DMS114 treated with DMSO at 0.1 percent for 48 hours (cell line): ENCODE measurements at regions not wholly inside any gene's neighbourhood (a gene's known extent, or its start where the extent isn't known, plus 50 kb on each side); places are given as distances from the start of the nearest gene placed in this dataset.
A peak's percentile ranks its signal among the peaks of the same experiment; 100 is the strongest.
"Not testable (repeated sequence)": the region's sequence is repeated elsewhere in the genome, so short reads cannot be mapped to it uniquely, and the experiment has no call there.

Experiments used
- DNase-seq: peaks from one replicate; lab custom pipeline; 2025; ENCODE audit not compliant: unreplicated experiment; lab: John Stamatoyannopoulos, UW

DNA sequence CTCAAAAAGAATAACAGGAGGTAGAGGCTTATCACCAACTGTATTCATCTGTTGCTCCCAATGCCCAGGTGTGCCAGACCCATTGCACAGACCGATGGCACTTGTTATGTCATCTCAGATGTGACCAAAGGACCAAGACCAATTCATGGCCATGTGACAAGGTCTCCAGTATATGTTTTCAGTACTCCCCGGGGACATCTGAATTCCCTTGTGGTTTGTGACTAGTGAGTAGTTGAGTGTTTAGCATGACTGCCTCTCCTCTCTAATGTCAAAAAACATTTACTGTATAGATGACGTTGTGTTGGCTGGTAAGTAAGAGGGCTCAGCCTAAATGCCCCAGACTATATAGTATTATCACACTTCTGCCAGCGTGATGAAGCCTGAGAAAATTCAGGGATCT, 202.1 kb upstream of the SMIM30 start:
- no peak for DNase-seq

DNA sequence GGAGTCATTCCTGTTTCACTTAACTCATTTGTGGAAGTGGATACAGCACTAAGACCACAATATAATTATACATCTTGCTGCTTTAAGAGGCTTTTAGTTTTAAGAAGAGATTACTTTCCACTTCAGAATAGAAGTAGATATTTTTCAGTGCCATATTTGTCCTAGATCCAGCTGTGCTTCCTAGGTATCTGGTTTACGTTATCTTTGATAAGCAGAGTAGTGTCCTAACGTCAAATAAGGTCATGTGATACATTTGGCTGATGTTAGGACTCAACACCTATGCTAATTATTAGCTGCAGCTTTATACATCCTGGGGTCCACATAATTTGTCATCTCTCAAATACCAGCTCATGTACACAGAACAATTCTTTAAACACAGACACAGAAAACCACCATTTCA, 196.2 kb upstream of the SMIM30 start:
- DNase-seq, result no peak

DNA sequence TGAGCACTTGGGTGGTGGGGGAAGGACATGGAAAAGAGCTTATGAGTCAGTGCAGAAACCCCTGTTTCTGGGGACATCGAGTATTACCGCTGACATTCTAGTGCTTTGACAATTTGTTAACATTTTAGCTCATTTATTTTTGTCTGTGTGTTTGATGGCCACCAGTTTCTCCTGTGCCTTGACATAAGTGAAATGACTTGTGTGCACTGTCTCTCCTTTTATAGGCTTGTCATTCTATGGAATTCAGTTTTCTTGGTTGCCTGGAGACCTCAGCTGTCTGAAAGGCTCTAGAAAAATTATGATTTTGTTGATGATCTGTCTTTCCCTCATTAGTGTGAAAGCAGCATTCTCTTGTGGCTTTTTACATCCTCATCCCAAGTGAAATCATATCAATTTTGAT, 190.0 kb upstream of the SMIM30 start:
- DNase-seq, result no peak

DNA sequence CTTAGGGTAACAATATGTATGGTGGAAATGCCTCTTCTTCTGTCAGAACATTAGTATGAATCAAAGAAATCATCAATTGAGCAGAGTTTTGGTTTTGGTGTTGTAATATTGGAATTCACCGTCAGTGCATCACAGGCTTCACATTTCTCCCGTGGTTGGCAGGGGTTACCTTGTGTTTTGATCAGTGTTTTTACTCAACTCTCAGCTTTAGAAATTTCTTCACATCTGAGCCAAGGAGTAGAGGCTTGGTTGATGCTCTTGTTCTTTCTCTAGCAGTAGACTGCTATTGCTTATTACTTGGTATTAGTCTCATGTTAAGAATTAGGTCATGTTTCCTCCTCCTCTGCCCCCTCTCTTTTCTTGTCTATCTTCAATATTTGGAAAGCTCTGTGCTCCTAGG, 188.8 kb upstream of the SMIM30 start:
- no peak for DNase-seq

DNA sequence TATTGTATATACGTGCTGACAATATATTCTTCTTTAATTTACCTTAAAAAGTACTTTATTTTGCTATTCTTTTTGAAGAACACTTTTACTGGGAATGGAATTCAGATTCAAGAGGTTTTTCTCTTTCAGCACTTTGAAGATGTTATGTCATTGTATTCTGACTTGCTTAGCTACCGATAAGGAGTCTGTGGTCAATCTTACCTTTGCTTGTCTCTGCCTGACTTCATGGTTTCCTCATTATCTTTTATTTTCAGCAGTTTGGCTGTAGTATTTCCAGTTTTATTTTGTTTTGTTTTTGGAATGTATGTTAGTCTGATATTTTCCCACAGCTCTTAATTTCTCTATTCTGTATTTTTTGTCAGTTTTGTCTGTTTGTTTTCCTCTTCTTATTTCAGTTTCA, 187.9 kb upstream of the SMIM30 start:
- DNase-seq, result no peak

DNA sequence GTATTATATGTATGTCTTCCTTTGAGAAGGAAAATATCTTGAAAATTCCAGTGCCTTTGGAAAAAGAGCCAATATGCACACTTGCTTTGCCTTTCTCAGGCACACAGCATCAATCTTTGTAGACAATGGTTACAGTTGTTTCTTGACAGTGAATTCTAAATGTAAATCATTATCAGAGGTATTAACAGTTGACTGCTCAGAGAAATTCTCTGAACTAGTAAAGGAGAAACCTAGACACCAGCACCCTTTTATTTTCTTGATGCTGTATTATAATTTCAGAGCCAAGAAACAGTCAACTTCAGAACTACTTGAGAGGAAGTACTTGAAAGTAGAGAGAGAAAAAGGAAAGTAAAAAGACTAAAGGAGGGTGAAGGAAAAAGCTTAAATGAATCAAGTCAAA, 185.8 kb upstream of the SMIM30 start:
- DNase-seq, result no peak

DNA sequence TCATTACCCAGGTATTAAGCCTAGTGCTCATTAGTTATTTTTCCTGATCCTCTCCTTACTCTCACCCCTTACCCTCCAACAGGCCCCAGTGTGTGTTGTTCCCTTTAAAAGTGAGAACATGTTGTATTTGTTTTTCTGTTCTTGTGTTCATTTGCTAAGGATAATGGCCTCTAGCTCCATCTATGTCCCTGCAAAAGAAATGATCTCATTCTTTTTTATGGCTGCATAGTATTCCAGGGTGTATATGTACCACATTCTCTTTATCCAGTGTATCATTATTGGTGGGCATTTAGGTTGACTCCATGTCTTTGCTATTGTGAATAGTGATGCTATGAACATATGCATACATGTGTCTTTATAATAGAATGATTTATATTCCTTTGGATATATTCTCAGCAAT, 185.0 kb upstream of the SMIM30 start:
- DNase-seq, result not testable (repeated sequence)

DNA sequence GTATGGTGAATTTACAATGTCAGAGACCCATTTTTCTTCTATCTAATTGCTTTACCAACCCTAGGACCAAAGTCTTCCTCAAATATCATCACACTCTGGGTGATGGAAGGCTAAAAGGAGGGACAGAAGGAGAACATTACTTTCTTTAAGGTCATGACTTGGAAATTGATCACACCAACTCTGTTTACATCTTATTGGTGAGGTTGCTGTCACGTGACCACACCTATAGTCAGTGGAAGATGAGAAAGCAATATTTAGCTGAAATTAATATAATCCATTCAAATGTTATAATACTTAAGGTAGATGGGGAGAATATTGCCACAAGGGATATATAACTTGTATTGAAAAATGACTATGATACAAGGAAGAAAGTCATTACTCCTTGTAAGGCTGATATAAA, 183.6 kb upstream of the SMIM30 start:
- no peak for DNase-seq

DNA sequence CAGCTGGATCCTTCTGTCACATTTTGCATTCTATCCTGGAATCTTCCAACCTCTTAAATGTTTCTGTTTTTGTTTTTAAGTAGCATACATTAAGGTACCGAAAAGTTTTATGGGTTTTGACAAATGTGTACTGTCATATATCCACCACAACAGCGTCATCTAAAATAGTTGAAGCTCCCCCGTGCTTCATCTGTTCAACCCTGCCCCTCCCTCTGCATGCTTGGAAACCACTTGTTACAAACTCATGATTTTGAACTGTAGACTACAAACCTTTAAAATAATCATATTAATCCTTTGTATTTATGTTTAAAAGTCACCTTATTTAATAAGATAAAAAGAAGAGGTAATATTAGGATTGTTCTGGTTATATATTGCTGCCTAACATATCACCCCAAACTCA, 182.8 kb upstream of the SMIM30 start:
- no peak for DNase-seq

DNA sequence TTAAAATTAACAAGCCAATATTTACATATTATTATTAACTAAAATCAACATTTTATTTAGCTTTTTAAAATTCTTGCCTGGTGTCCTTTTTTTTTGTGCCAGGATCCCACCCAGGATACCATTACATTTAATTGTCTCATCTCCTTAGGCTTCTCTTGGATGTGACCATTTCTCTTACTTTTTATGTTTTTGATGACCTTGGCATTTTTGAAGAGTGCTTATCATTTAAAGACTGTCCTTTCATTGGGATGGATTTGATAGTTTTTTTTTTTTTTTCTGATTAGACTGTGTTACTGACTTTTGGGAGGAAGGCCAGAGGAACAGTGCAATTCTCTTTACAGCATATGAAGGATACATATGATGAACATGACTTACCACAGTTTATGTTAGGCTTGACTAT, 181.4 kb upstream of the SMIM30 start:
- DNase-seq, result no peak

DNA sequence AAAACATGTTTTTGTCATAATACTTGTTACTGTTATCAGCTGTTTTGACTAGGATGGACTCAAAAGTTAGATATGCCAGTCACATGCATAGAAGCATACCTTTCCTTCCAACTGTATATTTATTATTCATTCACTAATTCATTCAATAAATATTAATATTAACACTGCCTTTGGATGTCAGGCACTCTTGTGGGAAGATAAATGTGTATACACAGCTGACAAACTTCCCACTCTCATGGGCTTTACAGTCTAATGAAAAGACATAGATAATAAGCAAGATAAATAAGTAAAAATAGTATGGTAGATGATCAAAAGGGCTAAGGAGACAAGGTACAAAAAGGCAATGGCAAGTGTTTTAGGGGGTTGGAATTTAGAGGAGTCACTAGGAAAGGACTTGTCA, 180.1 kb upstream of the SMIM30 start:
- no peak for DNase-seq

DNA sequence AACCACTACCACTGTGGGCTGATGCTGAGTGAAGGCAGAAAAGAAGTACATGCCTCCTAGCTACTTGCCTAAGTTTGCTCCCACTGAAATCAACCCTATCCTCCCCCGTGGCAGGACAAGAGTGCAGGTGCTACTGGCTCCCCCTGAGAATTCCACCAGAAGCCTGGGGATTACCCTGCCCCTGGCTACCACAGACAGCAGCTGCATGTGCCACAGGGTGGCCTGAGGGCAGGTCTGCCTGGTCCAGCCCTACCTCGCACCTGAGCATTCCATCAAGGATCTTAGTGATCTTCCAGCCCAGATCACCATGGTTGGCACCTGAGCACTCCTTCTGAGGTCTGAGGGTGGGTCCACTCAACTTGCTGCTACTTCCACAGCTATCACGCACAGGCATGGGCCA, 176.4 kb upstream of the SMIM30 start:
- no peak for DNase-seq

DNA sequence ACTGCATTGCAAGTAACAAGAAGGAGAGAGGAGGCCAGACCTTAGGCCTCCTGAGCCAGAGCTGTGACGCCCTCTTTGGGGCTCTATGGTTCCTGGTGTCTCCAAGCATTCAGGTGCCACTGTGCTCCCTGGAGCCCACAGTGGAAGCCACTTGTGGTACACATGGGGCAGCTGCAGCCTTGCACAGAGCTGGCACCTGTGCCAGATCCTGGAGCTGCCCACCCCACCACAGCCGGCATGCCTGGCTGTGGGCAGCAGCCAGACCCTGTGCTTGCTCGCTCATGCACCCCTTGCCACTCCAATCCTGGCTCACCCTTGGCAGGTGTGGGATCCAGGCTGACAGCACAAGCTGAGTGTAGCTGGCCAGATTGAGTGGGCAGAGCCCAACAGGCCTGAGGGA, 173.8 kb upstream of the SMIM30 start:
- no peak for DNase-seq

DNA sequence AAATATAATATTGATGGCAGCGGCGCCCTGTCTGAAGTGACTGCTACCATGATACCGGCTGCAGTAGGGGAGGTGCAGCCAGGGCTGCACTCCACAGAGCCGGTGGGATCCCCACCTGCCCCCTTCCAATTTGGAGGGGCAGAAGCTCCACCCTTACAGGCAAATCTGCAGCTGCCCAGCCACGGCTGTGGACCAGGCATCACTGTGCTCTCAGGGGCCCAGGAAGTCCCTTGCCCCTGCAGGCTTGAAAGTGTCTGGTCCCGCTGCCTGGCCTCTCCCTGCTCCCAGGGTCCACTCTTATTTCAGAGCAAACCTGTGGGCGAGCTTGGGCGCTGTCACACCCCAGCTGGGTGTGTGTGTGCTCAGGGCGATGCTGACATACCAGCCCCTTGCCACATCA, 172.7 kb upstream of the SMIM30 start:
- no peak for DNase-seq

DNA sequence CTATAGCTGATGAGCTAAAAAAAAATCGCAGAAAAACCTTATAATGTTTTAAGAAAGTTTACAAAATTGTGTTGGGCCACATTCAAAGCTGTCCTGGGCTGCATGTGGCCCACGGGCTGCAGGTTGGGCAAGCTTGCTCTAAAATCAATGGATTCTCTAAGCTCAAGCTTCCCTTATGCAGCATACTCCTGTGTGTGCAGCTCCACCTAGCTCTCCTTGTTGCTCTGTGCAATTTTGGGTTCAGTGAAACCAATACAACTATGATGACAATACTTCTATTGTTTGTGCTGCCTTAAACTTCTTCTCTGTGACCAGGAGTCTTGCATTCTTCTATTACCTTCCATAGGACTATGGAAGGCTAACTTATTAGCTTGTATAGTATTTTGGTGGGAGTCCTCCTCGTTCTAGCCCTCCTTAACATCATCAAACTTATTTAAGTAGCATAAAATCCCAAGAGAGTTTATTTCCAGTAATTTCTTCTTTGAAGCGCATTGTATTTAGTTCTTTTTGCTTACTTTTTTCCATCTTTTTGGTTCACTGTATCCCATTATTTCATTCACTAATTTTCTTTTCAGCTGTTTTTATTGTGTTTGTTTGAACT, 170.9 kb upstream of the SMIM30 start:
- peak; percentile 47 for DNase-seq

DNA sequence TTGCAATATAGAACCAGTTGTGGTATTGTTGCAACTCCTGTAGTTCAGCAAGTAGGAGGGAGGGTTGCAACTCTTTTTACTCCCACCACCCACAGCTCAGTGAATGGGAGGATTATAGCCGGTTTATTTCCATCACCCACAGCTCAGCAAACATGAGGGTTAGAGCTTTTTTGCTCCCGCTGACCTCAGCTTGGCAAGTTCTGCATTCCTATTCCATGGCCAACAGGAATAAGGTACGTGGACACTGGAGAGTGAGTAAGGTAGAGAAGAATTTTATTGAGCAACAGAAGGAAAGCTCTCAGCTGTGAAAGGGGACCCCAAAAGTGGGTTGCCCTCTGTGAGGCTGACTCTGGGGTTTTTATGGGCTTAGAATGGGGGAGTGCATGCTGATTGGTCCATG, 167.1 kb upstream of the SMIM30 start:
- DNase-seq, result no peak

DNA sequence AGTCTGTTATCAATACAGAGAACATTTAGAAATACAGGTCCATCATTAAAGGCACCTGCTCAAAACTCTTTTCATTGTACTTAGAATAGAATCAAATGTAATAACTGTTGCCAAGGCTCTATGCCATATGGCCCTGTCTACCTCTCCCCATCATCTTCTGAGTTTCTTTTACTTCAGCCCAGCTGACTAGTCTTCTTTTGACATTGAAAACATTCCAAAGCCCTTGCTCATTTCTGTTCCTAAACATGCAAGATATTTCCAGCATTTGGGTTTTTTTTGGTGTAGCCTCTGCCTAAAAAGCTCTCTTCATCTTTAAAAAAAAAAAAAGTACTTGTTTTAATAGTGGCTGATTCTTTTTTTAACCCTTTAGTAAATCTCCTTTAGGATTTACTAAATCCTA, 165.5 kb upstream of the SMIM30 start:
- no peak for DNase-seq

DNA sequence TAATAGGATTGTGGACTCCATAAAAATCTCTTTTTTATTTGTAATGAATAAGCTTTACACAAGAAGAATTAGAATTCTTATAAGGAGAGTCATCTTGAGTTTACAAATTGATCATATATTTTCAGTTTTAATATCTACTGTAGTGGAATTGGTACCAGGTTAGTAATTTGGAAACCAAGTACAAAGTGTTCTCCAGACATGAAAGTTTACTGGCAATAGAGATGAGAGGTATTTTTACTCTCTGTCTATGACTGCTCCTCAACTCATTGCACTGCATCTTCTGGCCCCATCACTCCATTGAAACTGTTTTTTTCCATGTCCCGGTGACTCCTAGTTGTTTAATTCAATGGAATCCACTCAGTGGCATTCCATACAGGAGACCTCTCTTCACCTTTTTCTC, 164.5 kb upstream of the SMIM30 start:
- DNase-seq, result no peak

DNA sequence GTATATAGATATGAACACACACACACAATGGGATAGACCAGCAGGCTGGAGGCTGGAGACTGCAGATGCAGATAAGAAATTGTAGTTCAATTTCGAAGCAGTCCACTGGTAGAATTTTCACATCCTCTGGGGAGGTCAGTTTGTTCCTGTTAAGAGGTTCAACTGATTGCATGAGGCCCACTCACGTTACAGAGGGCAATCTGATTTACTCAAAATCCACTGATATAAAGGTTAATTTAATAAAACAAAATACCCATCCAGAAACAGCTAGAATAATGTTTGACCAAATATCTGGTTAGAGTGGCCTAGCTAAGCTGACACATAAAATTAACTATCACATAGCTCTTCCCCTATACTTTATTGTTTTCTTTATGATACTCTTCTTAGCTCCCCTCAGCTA, 162.9 kb upstream of the SMIM30 start:
- DNase-seq, result no peak

DNA sequence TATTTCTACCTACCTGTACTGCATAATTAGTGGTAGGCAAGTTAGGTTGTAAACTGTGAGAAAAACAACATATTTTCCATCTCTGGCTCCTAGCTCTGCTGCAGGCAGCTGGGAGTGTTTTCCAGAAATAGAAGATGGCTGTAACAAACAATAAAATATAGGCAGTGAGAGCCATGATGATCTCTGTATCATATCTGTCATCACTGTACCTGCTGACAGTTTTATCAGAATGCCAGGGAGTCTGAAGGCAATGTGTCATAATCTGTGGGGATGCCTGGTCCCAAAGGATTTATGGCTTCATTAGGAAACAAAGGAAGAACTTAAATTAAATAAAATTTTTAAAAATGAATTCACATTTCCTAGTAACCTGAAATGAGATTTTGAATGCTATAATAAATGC, 160.9 kb upstream of the SMIM30 start:
- no peak for DNase-seq

DNA sequence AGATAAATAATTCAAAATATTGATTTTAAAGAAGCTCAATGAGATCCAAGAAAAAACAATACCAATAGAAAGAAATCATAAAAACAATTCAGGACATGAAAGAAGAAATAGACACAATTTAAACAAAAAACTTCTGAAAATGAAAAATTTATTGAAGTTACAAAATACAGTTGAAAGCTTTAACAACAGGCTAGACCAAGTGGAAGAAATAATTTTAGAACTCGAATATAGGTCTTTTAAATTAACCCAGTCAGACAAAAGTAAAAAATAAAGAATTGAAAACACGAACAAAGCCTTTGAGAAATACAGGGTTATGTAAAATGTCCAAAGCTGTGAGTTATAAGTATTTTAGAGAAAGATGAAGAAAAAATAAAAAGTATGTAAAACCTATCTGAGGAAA, 152.4 kb upstream of the SMIM30 start:
- DNase-seq, result no peak

DNA sequence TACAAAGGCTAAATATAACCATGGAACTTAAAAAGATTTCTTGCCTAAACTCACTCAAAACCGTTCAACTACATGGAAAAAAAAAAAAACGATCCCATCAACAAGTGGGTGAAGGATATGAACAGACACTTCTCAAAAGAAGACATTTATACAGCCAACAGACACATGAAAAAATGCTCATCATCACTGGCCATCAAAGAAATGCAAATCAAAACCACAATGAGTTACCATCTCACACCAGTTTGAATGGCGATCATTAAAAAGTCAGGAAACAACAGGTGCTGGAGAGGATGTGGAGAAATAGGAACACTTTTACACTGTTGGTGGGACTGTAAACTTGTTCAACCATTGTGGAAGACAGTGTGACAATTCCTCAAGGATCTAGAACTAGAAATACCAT, 151.2 kb upstream of the SMIM30 start:
- DNase-seq, result not testable (repeated sequence)

DNA sequence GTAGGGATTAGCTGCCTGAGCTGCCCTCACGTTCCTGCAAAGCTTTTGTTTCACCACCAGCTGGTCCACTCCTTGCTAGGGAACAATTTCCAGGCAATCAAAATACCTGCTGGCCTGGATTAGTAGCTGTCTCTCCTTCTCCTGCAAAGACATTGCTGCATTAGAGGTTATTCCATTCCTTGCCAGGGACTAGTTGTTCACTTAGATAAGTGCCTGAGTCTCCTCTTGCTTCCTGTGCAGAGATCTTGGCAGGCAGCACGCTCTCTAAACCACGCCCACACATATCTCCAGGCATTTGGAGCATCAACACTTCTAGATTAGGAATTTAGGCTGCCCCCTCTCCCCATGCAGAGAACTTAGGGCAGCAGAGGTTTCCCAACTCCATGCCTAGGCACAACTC, 150.4 kb upstream of the SMIM30 start:
- no peak for DNase-seq

DNA sequence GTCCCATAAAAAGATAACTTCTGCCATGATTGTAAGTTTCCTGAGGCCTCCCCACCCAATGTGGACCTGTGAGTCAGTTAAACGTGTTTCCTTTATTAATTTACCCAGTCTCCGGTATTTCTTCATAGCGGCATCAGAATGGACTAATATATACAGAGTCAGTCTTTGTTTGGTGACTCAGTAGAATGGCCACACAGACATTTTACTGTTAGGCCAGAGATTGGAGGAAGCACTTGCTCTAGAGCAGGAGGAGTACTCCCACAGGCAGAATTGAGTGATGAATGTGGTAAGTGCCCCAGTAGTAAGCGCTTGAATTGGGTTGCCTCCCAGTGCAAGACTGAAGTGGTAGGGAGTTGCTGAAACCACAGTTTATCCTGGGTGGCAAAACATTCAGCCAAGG, 149.5 kb upstream of the SMIM30 start:
- DNase-seq, result no peak
